SK-N-SH (cell line): ENCODE measurements at regions not wholly inside any gene's neighbourhood (a gene's known extent, or its start where the extent isn't known, plus 50 kb on each side); places are given as distances from the start of the nearest gene placed in this dataset.

ENCODE experiments used
- CTCF ChIA-PET: fragments of 300-600, 350-600 bp; formaldehyde crosslinking; extraction: SDS; loops from one replicate; lab custom pipeline; 2021; lab: Yijun Ruan, JAX
- POLR2A ChIA-PET: fragments of 350-600 bp; sonication (Branson Sonifier 250); formaldehyde crosslinking; extraction: SDS; loops from one replicate; lab custom pipeline; 2020; ENCODE audit warnings: antibody characterized with exemption, inconsistent platforms; lab: Yijun Ruan, JAX
- DNase-seq: peaks from one replicate; pipeline ENCODE4 v3.0.0; 2012
- H2AFZ ChIP-seq: fragments of 200-600 bp; sonication (generic); 2 replicates; pipeline ENCODE4 v1.8.1; 2016; ENCODE audit warnings: antibody characterized with exemption, mild to moderate bottlenecking, low read depth
- H3F3A ChIP-seq: fragments of 200-600 bp; sonication (generic); replicated peaks from 2 replicates; pipeline ENCODE3; 2016; ENCODE audit warnings: antibody characterized with exemption, mild to moderate bottlenecking; ENCODE audit not compliant: insufficient read depth
- H3K27ac ChIP-seq, 2 experiments: fragments of 200-500 bp in 1 of 2; fragments of 200-600 bp in 1 of 2; sonication (Bioruptor generic) in 1 of 2; sonication (generic), shearing (Covaris generic) in 1 of 2; 2 replicates each; pipeline versions ENCODE4 v1.5.1 to v1.6.1; 2014 to 2016; ENCODE audit warnings: low read depth in 2 of 2, inconsistent platforms in 1 of 2, low read length in 1 of 2, mild to moderate bottlenecking in 1 of 2, mixed read lengths in 1 of 2
- H3K27me3 ChIP-seq: fragments of 200-600 bp; sonication (generic), shearing (Covaris generic); 2 replicates; pipeline ENCODE4 v1.6.1; 2016; ENCODE audit warnings: mixed run types; ENCODE audit not compliant: insufficient read depth
- H3K36me3 ChIP-seq, 2 experiments: fragments of 200-500 bp in 1 of 2; fragments of 200-600 bp in 1 of 2; sonication (Bioruptor generic) in 1 of 2; sonication (generic) in 1 of 2; replicated peaks in 1 of 2; 2 replicates each; pipeline versions ENCODE3 to v1.5.1; 2014 to 2016; ENCODE audit warnings: low read length in 1 of 2, mild to moderate bottlenecking in 1 of 2; ENCODE audit not compliant: insufficient read depth in 2 of 2, control insufficient read depth in 1 of 2
- H3K4me1 ChIP-seq, 2 experiments: fragments of 200-500 bp in 1 of 2; fragments of 200-600 bp in 1 of 2; sonication (Bioruptor generic) in 1 of 2; sonication (generic), shearing (Covaris generic) in 1 of 2; 2 replicates each; pipeline versions ENCODE4 v1.5.1 to v1.6.1; 2014 to 2016; ENCODE audit warnings: low read depth in 1 of 2, low read length in 1 of 2, mixed run types in 1 of 2; ENCODE audit not compliant: insufficient read depth in 2 of 2, control insufficient read depth in 1 of 2
- H3K4me2 ChIP-seq: fragments of 200-600 bp; sonication (generic), shearing (Covaris generic); 2 replicates; pipeline ENCODE4 v1.6.1; 2017; ENCODE audit warnings: mixed run types
- H3K4me3 ChIP-seq, 2 experiments: fragments of 200-500 bp in 1 of 2; fragments of 200-600 bp in 1 of 2; sonication (Bioruptor generic) in 1 of 2; sonication (generic), shearing (Covaris generic) in 1 of 2; 2 replicates each; pipeline versions ENCODE4 v1.5.1 to v1.8.1; 2014 to 2016; ENCODE audit warnings: low read depth in 2 of 2, inconsistent platforms in 1 of 2, low read length in 1 of 2, mild to moderate bottlenecking in 1 of 2, mixed read lengths in 1 of 2, moderate library complexity in 1 of 2
- H3K79me2 ChIP-seq: fragments of 200-600 bp; sonication (generic); 2 replicates; pipeline ENCODE4 v1.8.1; 2017; ENCODE audit warnings: mild to moderate bottlenecking; ENCODE audit not compliant: insufficient read depth
- H3K9ac ChIP-seq: fragments of 200-600 bp; sonication (generic); 2 replicates; pipeline ENCODE4 v1.6.1; 2017; ENCODE audit warnings: mixed run types
- H3K9me2 ChIP-seq: fragments of 200-600 bp; sonication (generic); 2 replicates; pipeline ENCODE4 v1.6.1; 2017; ENCODE audit warnings: mixed run types
- H3K9me3 ChIP-seq: fragments of 200-600 bp; sonication (generic); 2 replicates; pipeline ENCODE4 v1.6.1; 2017; ENCODE audit warnings: mixed run types, mild to moderate bottlenecking, moderate library complexity
- H4K20me1 ChIP-seq: fragments of 200-600 bp; sonication (generic); 2 replicates; pipeline ENCODE4 v1.6.1; 2017; ENCODE audit warnings: mild to moderate bottlenecking, mixed run types; ENCODE audit not compliant: insufficient read depth
- ELF1 ChIP-seq: IDR thresholded peaks from 2 replicates; pipeline ENCODE4 v1.4.0; 2012
- EP300 ChIP-seq, 2 experiments: IDR thresholded peaks; 2 replicates each; pipeline versions ENCODE4 v1.4.0 to v1.6.1; 2012; ENCODE audit warnings: borderline replicate concordance in 1 of 2, low read depth in 1 of 2, low read length in 1 of 2
- EZH2phosphoT487 ChIP-seq: fragments of 200-600 bp; sonication (generic); IDR thresholded peaks from 2 replicates; pipeline ENCODE4 v1.6.1; 2017; ENCODE audit warnings: low read depth, mixed run types, mild to moderate bottlenecking, antibody characterized with exemption, moderate library complexity, borderline replicate concordance
- FOXM1 ChIP-seq: IDR thresholded peaks from 2 replicates; pipeline ENCODE4 v1.4.0; 2012; ENCODE audit warnings: low read depth, mild to moderate bottlenecking
- GABPA ChIP-seq: IDR thresholded peaks from 2 replicates; pipeline ENCODE4 v1.4.0; 2012; ENCODE audit warnings: low read depth, mild to moderate bottlenecking
- GATA2 ChIP-seq: sonication (generic); formaldehyde crosslinking; IDR thresholded peaks from 2 replicates; pipeline ENCODE4 v1.5.0; 2020; ENCODE audit warnings: mild to moderate bottlenecking, missing genetic modification reagents
- IRF3 ChIP-seq: fragments of 150-350 bp; IDR thresholded peaks from 2 replicates; pipeline ENCODE4 v1.6.1; 2016; ENCODE audit warnings: mild to moderate bottlenecking, low read depth, low read length
- JUND ChIP-seq: IDR thresholded peaks from 2 replicates; pipeline ENCODE4 v1.4.0; 2012
- MAX ChIP-seq: IDR thresholded peaks from 2 replicates; pipeline ENCODE4 v1.4.0; 2012; ENCODE audit warnings: low read depth
- NFIC ChIP-seq: IDR thresholded peaks from 2 replicates; pipeline ENCODE4 v1.4.0; 2012; ENCODE audit warnings: borderline replicate concordance
- NRF1 ChIP-seq: IDR thresholded peaks from 2 replicates; pipeline ENCODE4 v1.6.1; 2012; ENCODE audit warnings: low read depth, mild to moderate bottlenecking, low read length
- PBX3 ChIP-seq: IDR thresholded peaks from 2 replicates; pipeline ENCODE4; 2012
- POLR2AphosphoS5 ChIP-seq: IDR thresholded peaks from 2 replicates; pipeline ENCODE4 v1.6.1; 2012; ENCODE audit warnings: low read depth, low read length
- RFX5 ChIP-seq: IDR thresholded peaks from 2 replicates; pipeline ENCODE4 v1.6.1; 2012; ENCODE audit warnings: mild to moderate bottlenecking, improper control_type of control experiment, low read length
- RXRA ChIP-seq: IDR thresholded peaks from 2 replicates; pipeline ENCODE4 v1.4.0; 2012; ENCODE audit warnings: low read depth, mild to moderate bottlenecking, borderline replicate concordance
- SMC3 ChIP-seq: IDR thresholded peaks from 2 replicates; pipeline ENCODE4 v1.6.1; 2012; ENCODE audit warnings: low read depth, low read length, improper control_type of control experiment
- TCF12 ChIP-seq: IDR thresholded peaks from 2 replicates; pipeline ENCODE4 v1.4.0; 2012
- USF1 ChIP-seq: IDR thresholded peaks from 2 replicates; pipeline ENCODE4 v1.4.0; 2012; ENCODE audit warnings: low read depth, borderline replicate concordance
- USF2 ChIP-seq: fragments of 150-350 bp; IDR thresholded peaks from 2 replicates; pipeline ENCODE4 v1.6.1; 2017; ENCODE audit warnings: antibody characterized with exemption, low read length, low read depth, borderline replicate concordance
- WGBS: methylation state at CpG from one replicate; pipeline ENCODE4 v1.1.6; 2017; ENCODE audit warnings: low lambda C conversion rate; 5-methylcytosine and 5-hydroxymethylcytosine counted together

GRCh38 chr10:112080231-112080630 lies 103.3 kb downstream of the GPAM start:
- Histone ChIP-seq H3F3A (no peaks in the 10 kb centered on the region), H3K4me2 (no peak overlapping the region), H3K36me3 (no peaks in the 10 kb centered on the region), H3K9me3 (no peaks in the 10 kb centered on the region), H3K27me3 (no peaks in the 10 kb centered on the region), H3K9me2 (no peaks in the 10 kb centered on the region), H3K9ac (no peak overlapping the region)
- ChIA-PET CTCF (no interaction called here), POLR2A (no interaction called here)
- no peak for DNase-seq
- TF ChIP-seq EP300 (IDR thresholded peaks at IDR 0.05; ENCODE audit: borderline replicate concordance in 1 of 2, low read depth in 1 of 2, low read length in 1 of 2) (no peak), ELF1 (no peak), GABPA (no peak), IRF3 (no peak), USF1 (no peak), GATA2 (CRISPR knock-in tag) (no peak), TCF12 (no peak), EZH2phosphoT487 (no peak), FOXM1 (no peak), PBX3 (no peak), USF2 (no peak), RXRA (no peak), NRF1 (no peak), SMC3 (no peak), NFIC (no peak), MAX (no peak), JUND (no peak), RFX5 (no peak), POLR2AphosphoS5 (no peak)
- TF ChIP-seq, all 33 proteins: peak for 0
- H3K27ac ChIP-seq = no peak overlapping the region
- H2AFZ ChIP-seq = no peak overlapping the region
- peaks cover 0 to 12% of the 10 kb centered on the region in 2 experiments; a peak in 2 of 4 replicates for H3K4me1 ChIP-seq
- no peaks in the 10 kb centered on the region for H3K79me2 ChIP-seq
- 17% methylated on average over 2 of the region's 2 CpGs for WGBS
- H3K4me3 ChIP-seq = no peak overlapping the region
- H4K20me1 ChIP-seq = no peaks in the 10 kb centered on the region
